Glutamatergic neuron (in vitro differentiated cells): ENCODE measurements at regions not wholly inside any gene's neighbourhood (a gene's known extent, or its start where the extent isn't known, plus 50 kb on each side); places are given as distances from the start of the nearest gene placed in this dataset.
A peak's percentile ranks its signal among the peaks of the same experiment; 100 is the strongest.

ENCODE experiments used
- DNase-seq: peaks from one replicate; pipeline ENCODE4 v3.0.0; 2022
- H3K27ac Mint-ChIP-seq: one replicate; pipeline ENCODE4 v1.8.0; 2020; ENCODE audit warnings: mild to moderate bottlenecking, mixed read lengths, inconsistent platforms; ENCODE audit not compliant: unreplicated experiment
- H3K27me3 Mint-ChIP-seq: one replicate; pipeline ENCODE4 v1.8.0; 2020; ENCODE audit warnings: mild to moderate bottlenecking, moderate library complexity, mixed read lengths, inconsistent platforms; ENCODE audit not compliant: unreplicated experiment
- H3K36me3 Mint-ChIP-seq: one replicate; pipeline ENCODE4 v1.8.0; 2020; ENCODE audit warnings: mild to moderate bottlenecking, mixed read lengths, inconsistent platforms; ENCODE audit not compliant: unreplicated experiment
- H3K4me1 Mint-ChIP-seq: one replicate; pipeline ENCODE4 v1.8.0; 2020; ENCODE audit warnings: mild to moderate bottlenecking, low read depth, mixed read lengths, inconsistent platforms; ENCODE audit not compliant: unreplicated experiment
- H3K4me3 Mint-ChIP-seq: one replicate; pipeline ENCODE4 v1.8.0; 2020; ENCODE audit warnings: mild to moderate bottlenecking, mixed read lengths, inconsistent platforms; ENCODE audit not compliant: unreplicated experiment
- H3K9me3 Mint-ChIP-seq: one replicate; pipeline ENCODE4 v1.8.0; 2020; ENCODE audit warnings: mild to moderate bottlenecking, moderate library complexity, mixed read lengths, inconsistent platforms; ENCODE audit not compliant: unreplicated experiment
- CTCF ChIP-seq: fragments of 200-600 bp; sonication (generic); IDR thresholded peaks from one replicate; pipeline ENCODE4 v1.5.0; 2021; ENCODE audit not compliant: partially characterized antibody, unreplicated experiment

- Mint-ChIP-seq H3K27ac (no peak overlapping the region), H3K4me3 (no peak overlapping the region), H3K9me3 (no peaks in the 10 kb centered on the region), H3K4me1 (peaks cover 9% of the 10 kb centered on the region), H3K36me3 (no peaks in the 10 kb centered on the region), H3K27me3 (no peaks in the 10 kb centered on the region)
- peak; percentile 78 for TF ChIP-seq CTCF
- peak; percentile 74 for DNase-seq
Measured at GRCh38 chr14:25537846-25538455, 488.0 kb upstream of the STXBP6 start.

- Mint-ChIP-seq H3K9me3 (peaks cover 7% of the 10 kb centered on the region), H3K36me3 (no peaks in the 10 kb centered on the region), H3K4me1 (peaks cover 15% of the 10 kb centered on the region)
Measured at GRCh38 chr14:25526290-25526689, 476.3 kb upstream of the STXBP6 start.

GRCh38 chr14:25522926-25523325, 473.0 kb upstream of the STXBP6 start:
- Mint-ChIP-seq H3K36me3 (no peaks in the 10 kb centered on the region), H3K9me3 (peaks cover 7% of the 10 kb centered on the region), H3K4me3 (no peak overlapping the region)

More at GRCh38 chr14:25526290-25526689, 476.3 kb upstream of the STXBP6 start:
- no peak for TF ChIP-seq CTCF
- Mint-ChIP-seq H3K4me3 (no peak overlapping the region), H3K27me3 (peaks cover 2% of the 10 kb centered on the region), H3K27ac (no peak overlapping the region)
- DNase-seq: no peak

GRCh38 chr14:25522116-25522515, 472.2 kb upstream of the STXBP6 start:
- peak overlapping the region; percentile 18 for H3K4me3 Mint-ChIP-seq
- peaks cover 35% of the 10 kb centered on the region for H3K4me1 Mint-ChIP-seq
- TF ChIP-seq CTCF: no peak
- no peaks in the 10 kb centered on the region for H3K27me3 Mint-ChIP-seq
- no peaks in the 10 kb centered on the region for H3K36me3 Mint-ChIP-seq
- H3K27ac Mint-ChIP-seq: peak overlapping the region; percentile 89
- no peak for DNase-seq
- H3K9me3 Mint-ChIP-seq: peaks cover 7% of the 10 kb centered on the region

More at GRCh38 chr14:25522926-25523325, 473.0 kb upstream of the STXBP6 start:
- H3K27me3 Mint-ChIP-seq: no peaks in the 10 kb centered on the region
- no peak for TF ChIP-seq CTCF
- peak overlapping the region; percentile 67 for H3K27ac Mint-ChIP-seq
- DNase-seq: no peak
- peaks cover 34% of the 10 kb centered on the region for H3K4me1 Mint-ChIP-seq

GRCh38 chr14:25521616-25522015, 471.7 kb upstream of the STXBP6 start:
- peak overlapping the region; percentile 89 for H3K27ac Mint-ChIP-seq
- H3K36me3 Mint-ChIP-seq: no peaks in the 10 kb centered on the region
- H3K4me1 Mint-ChIP-seq: peaks cover 38% of the 10 kb centered on the region
- H3K27me3 Mint-ChIP-seq: no peaks in the 10 kb centered on the region
- no peak for DNase-seq
- TF ChIP-seq CTCF: no peak
- H3K4me3 Mint-ChIP-seq: peak overlapping the region; percentile 14
- peaks cover 7% of the 10 kb centered on the region for H3K9me3 Mint-ChIP-seq
